Right lobe of liver (tissue), 6 donors: ENCODE measurements at regions not wholly inside any gene's neighbourhood (a gene's known extent, or its start where the extent isn't known, plus 50 kb on each side); places are given as distances from the start of the nearest gene placed in this dataset.
A peak's percentile ranks its signal among the peaks of the same experiment; 100 is the strongest.
"Not testable (repeated sequence)": the region's sequence is repeated elsewhere in the genome, so short reads cannot be mapped to it uniquely, and the experiment has no call there.

Experiments used
- ATAC-seq, 4 donors: fragments of 200-7000 bp; cut with Tn5 transposase; one replicate each; pipeline ENCODE4 v1.9.1; 2020; ENCODE audit warnings: mild to moderate bottlenecking in 4 of 4, moderate library complexity in 4 of 4
- DNase-seq, 3 donors: peaks; one replicate each; pipeline ENCODE4 v3.0.0-alpha.2; 2020
- H3K27ac ChIP-seq, 3 donors: fragments of 200-600 bp; one replicate each; pipeline ENCODE4 v1.8.0; 2022
- H3K27me3 ChIP-seq, 2 donors: fragments of 200-600 bp; one replicate each; pipeline ENCODE4 v1.8.0; 2022
- H3K36me3 ChIP-seq, 4 donors: fragments of 200-600 bp; sonication (generic) in 1 of 4; one replicate each; pipeline versions ENCODE4 v1.5.1 to v1.8.0; 2017 to 2022; ENCODE audit warnings: control low read depth in 1 of 4
- H3K4me1 ChIP-seq, 4 donors: fragments of 200-600 bp; sonication (generic) in 1 of 4; one replicate each; pipeline versions ENCODE4 v1.5.1 to v1.8.0; 2017 to 2022; ENCODE audit warnings: control low read depth in 1 of 4
- H3K4me3 ChIP-seq, 3 donors: fragments of 200-600 bp; one replicate each; pipeline ENCODE4 v1.8.0; 2022
- H3K9me3 ChIP-seq, 4 donors: fragments of 200-600 bp; sonication (generic) in 1 of 4; one replicate each; pipeline versions ENCODE4 v1.5.1 to v1.8.0; 2017 to 2022; ENCODE audit warnings: control low read depth in 1 of 4
- POLR2A ChIP-seq: fragments of 450-650 bp; IDR thresholded peaks from one replicate; pipeline ENCODE4 v1.6.1; 2017; ENCODE audit warnings: antibody characterized with exemption, mild to moderate bottlenecking
- WGBS: methylation state at CpG from one replicate; pipeline ENCODE4 v1.1.6; 2018; ENCODE audit warnings: low coverage, low lambda C conversion rate; ENCODE audit not compliant: insufficient coverage; ENCODE audit errors: missing lambda C conversion rate; 5-methylcytosine and 5-hydroxymethylcytosine counted together
- intact Hi-C, 2 donors: fragments of 100-400 bp; cut with DNase I; formaldehyde crosslinking; loops; one replicate each; pipeline versions ENCODE4 v1.11.2 to v1.14.1; 2022
- TF ChIP-seq, protein P1 (sequence below), 4 donors: fragments of 200-600 bp in 3 of 4; fragments of 450-650 bp in 1 of 4; IDR thresholded peaks; one replicate each; pipeline versions ENCODE4 v1.5.1 to v1.8.0; 2016 to 2022; ENCODE audit warnings: antibody characterized with exemption in 4 of 4, mild to moderate bottlenecking in 2 of 4
- donor health status: DM: no; HTN: yes; CAD: no.
- donor health status: DM: no; HTN: no; CAD: no.
- donor health status: DM: no; HTN: no; CAD: no.
- donor health status: DM: no; HTN: yes; CAD: no.
- donor health status: DM: no; HTN: yes; CAD: no.

DNA sequence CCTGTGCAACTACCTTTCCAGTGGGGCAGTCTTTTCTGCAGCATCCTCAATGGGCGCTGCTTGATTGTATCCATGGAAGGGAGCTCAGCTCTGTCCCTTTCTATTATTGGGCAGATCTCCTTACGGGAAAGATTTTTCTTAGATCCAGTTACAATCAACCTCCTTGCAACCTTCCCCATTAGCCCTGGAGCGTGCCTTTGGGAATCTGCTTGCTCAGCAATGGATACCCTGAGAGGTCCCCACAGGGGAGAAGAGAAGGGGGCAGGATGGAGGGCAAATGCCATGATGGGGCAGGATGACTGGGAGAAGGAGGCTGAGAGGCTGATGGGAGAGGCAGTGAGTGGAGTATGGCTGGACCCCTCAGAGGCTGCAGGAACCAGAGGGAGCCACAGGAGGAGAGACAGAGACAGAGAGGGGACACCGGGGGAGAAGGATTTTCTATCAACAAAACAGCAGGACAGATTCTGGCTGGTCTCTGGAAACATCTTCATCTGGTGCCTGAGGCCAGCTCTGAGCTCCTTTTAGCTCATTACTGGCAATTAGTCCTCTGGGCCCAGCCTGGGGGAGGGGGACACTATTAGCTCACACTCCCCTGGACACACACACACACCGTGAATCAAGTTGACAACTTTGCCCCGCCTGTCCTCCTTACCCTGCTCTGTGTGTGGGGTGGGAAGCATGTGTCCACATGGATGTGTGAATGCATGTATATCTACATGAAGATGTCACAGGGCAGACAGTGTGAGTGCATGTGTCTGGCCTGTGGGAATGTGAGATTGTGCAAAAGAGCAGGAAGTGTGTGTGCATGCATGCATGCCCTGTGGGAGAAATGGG, 80.8 kb upstream of the PAX2 start:
- ATAC-seq (no peak), DNase-seq (no peak)
- 44% methylated on average over 5 of the region's 6 CpGs for WGBS
- Histone ChIP-seq H3K36me3 (no peaks in the 10 kb centered on the region), H3K27ac (no peak overlapping the region), H3K9me3 (no peaks in the 10 kb centered on the region), H3K4me1 (no peaks in the 10 kb centered on the region), H3K4me3 (no peak overlapping the region), H3K27me3 (peaks cover 0 to 12% of the 10 kb centered on the region in 2 donors)
- TF ChIP-seq POLR2A: no peak
- TF ChIP-seq, protein P1, sequence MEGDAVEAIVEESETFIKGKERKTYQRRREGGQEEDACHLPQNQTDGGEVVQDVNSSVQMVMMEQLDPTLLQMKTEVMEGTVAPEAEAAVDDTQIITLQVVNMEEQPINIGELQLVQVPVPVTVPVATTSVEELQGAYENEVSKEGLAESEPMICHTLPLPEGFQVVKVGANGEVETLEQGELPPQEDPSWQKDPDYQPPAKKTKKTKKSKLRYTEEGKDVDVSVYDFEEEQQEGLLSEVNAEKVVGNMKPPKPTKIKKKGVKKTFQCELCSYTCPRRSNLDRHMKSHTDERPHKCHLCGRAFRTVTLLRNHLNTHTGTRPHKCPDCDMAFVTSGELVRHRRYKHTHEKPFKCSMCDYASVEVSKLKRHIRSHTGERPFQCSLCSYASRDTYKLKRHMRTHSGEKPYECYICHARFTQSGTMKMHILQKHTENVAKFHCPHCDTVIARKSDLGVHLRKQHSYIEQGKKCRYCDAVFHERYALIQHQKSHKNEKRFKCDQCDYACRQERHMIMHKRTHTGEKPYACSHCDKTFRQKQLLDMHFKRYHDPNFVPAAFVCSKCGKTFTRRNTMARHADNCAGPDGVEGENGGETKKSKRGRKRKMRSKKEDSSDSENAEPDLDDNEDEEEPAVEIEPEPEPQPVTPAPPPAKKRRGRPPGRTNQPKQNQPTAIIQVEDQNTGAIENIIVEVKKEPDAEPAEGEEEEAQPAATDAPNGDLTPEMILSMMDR (IDR thresholded peaks at IDR 0.05): no peak
- intact Hi-C loops: loop anchor here in 1 of 2 donors (10.0 kb wide), 2 partner anchors 210 to 340 kb away; no protein-coding TSS in a partner anchor

- not testable (repeated sequence) for H3K4me3 ChIP-seq, H3K27ac ChIP-seq, H3K9me3 ChIP-seq, H3K4me1 ChIP-seq, H3K36me3 ChIP-seq
- ATAC-seq (peak; percentile 50 to 90 (median 80)), DNase-seq (peak in 2 of 3 donors; percentile 40 to 56)
- 29% methylated on average over 2 of the region's 2 CpGs for WGBS
- peaks cover 8 to 13% of the 10 kb centered on the region in 2 donors for H3K27me3 ChIP-seq
- intact Hi-C loops: loop anchor here in 1 of 2 donors (10.0 kb wide), 2 partner anchors 208 to 338 kb away; no protein-coding TSS in a partner anchor
These were observed 78.7 kb upstream of the PAX2 start for GRCh38 chr10:100666634-100667033.

GRCh38 chr10:100669616-100670015, 75.8 kb upstream of the PAX2 start:
- H3K27me3 ChIP-seq: peaks cover 9 to 18% of the 10 kb centered on the region in 2 donors
- DNase-seq (no peak), ATAC-seq (no peak)
- WGBS: 26% methylated on average over 4 of the region's 9 CpGs
- intact Hi-C loops: loop anchor here in 1 of 2 donors (10.0 kb wide), 2 partner anchors 205 to 335 kb away; no protein-coding TSS in a partner anchor
- no peak overlapping the region for H3K4me3 ChIP-seq
- no peaks in the 10 kb centered on the region for H3K4me1 ChIP-seq
- no peak overlapping the region for H3K27ac ChIP-seq
- TF ChIP-seq, protein P1 (IDR thresholded peaks at IDR 0.05): no peak
- TF ChIP-seq POLR2A: no peak
- no peaks in the 10 kb centered on the region for H3K9me3 ChIP-seq
- H3K36me3 ChIP-seq: no peaks in the 10 kb centered on the region

DNA sequence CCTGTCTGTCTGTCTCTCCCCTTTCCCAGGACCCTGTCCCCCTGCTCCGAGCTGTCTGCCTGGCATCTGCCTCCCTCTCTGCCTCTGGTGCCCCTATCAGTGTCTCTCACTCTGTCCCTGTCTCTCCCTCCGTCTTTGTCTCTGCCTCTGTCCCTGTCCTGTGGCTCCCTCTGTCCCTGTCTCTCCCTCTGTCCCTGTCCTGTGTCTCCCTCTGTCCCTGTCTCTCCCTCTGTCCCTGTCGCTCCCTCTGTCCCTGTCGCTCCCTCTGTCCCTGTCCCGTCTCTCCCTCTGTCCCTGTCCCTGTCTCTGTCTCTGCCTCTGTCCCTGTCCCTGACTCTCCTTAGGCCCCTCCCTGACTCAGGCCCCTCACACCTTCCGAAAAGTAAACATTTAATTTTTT, 75.0 kb upstream of the PAX2 start:
- no peak overlapping the region for H3K27ac ChIP-seq
- no peaks in the 10 kb centered on the region for H3K9me3 ChIP-seq
- no peaks in the 10 kb centered on the region for H3K4me1 ChIP-seq
- H3K4me3 ChIP-seq: no peak overlapping the region
- no peak for TF ChIP-seq POLR2A
- TF ChIP-seq, protein P1 (IDR thresholded peaks at IDR 0.05): no peak
- H3K36me3 ChIP-seq: no peaks in the 10 kb centered on the region
- ATAC-seq: no peak
- DNase-seq: no peak
- 31% methylated on average over 5 of the region's 6 CpGs for WGBS
- H3K27me3 ChIP-seq: peaks cover 9 to 18% of the 10 kb centered on the region in 2 donors
- intact Hi-C loops: no loop called here

GRCh38 chr10:100670828-100671479, 74.4 kb upstream of the PAX2 start:
- Histone ChIP-seq H3K4me1 (no peaks in the 10 kb centered on the region), H3K9me3 (no peaks in the 10 kb centered on the region), H3K27me3 (peaks cover 9 to 18% of the 10 kb centered on the region in 2 donors), H3K36me3 (no peaks in the 10 kb centered on the region), H3K27ac (no peak overlapping the region), H3K4me3 (no peak overlapping the region)
- peak in 1 of 3 donors; percentile 49 for DNase-seq
- WGBS: 6% methylated on average over 14 of the region's 54 CpGs
- no peak for TF ChIP-seq POLR2A
- TF ChIP-seq, protein P1 (IDR thresholded peaks at IDR 0.05): peak; percentile 64 to 96 (median 78)
- peak; percentile 75 to 78 (median 76) for ATAC-seq
- intact Hi-C loops: no loop called here
